ENCODE measurements at regions not wholly inside any gene's neighbourhood (a gene's known extent, or its start where the extent isn't known, plus 50 kb on each side); places are given as distances from the start of the nearest gene placed in this dataset.

- Histone ChIP-seq H3K79me2 (ENCODE audit: insufficient read depth, low read length) (no peaks in the 10 kb centered on the region), H2AFZ (ENCODE audit: low read length) (no peak overlapping the region), H3K4me3 (ENCODE audit: insufficient read depth, low read length) (no peak overlapping the region), H3K27me3 (ENCODE audit: insufficient read depth, low read length) (no peaks in the 10 kb centered on the region), H3K4me1 (ENCODE audit: insufficient read depth, low read length) (no peaks in the 10 kb centered on the region), H3K27ac (ENCODE audit: low read depth, low read length) (no peak overlapping the region), H3K4me2 (ENCODE audit: insufficient read depth, low read length) (no peak overlapping the region), H4K20me1 (ENCODE audit: insufficient read depth, low read length) (no peaks in the 10 kb centered on the region), H3K9me3 (ENCODE audit: low read depth, low read length) (no peaks in the 10 kb centered on the region), H3K36me3 (ENCODE audit: insufficient read depth, low read length) (no peaks in the 10 kb centered on the region)
- TF ChIP-seq CTCF (IDR thresholded peaks at IDR 0.05; ENCODE audit: extremely low read depth, low read depth, low read length), result no peak
- DNase-seq (ENCODE audit: insufficient read length, low spot score, missing footprints), result no peak
These were observed 282.3 kb upstream of the SEMA3C start for GRCh38 chr7:81201188-81201587.

- no peak overlapping the region for H2AFZ ChIP-seq (ENCODE audit: low read length)
- no peak for TF ChIP-seq CTCF (IDR thresholded peaks at IDR 0.05; ENCODE audit: extremely low read depth, low read depth, low read length)
- DNase-seq (ENCODE audit: insufficient read length, low spot score, missing footprints), result no peak
These were observed 279.9 kb upstream of the SEMA3C start for GRCh38 chr7:81198766-81199165.

GRCh38 chr7:81197266-81197665 is 278.4 kb upstream of the SEMA3C start:
- Histone ChIP-seq H3K4me2 (ENCODE audit: insufficient read depth, low read length) (no peak overlapping the region), H3K79me2 (ENCODE audit: insufficient read depth, low read length) (no peaks in the 10 kb centered on the region), H3K36me3 (ENCODE audit: insufficient read depth, low read length) (no peaks in the 10 kb centered on the region), H3K27ac (ENCODE audit: low read depth, low read length) (no peak overlapping the region), H3K4me3 (ENCODE audit: insufficient read depth, low read length) (no peak overlapping the region), H4K20me1 (ENCODE audit: insufficient read depth, low read length) (no peaks in the 10 kb centered on the region), H2AFZ (ENCODE audit: low read length) (no peak overlapping the region), H3K4me1 (ENCODE audit: insufficient read depth, low read length) (no peaks in the 10 kb centered on the region), H3K9me3 (ENCODE audit: low read depth, low read length) (no peaks in the 10 kb centered on the region), H3K27me3 (ENCODE audit: insufficient read depth, low read length) (no peaks in the 10 kb centered on the region)
- no peak for TF ChIP-seq CTCF (IDR thresholded peaks at IDR 0.05; ENCODE audit: extremely low read depth, low read depth, low read length)
- no peak for DNase-seq (ENCODE audit: insufficient read length, low spot score, missing footprints)

More at GRCh38 chr7:81198766-81199165, 279.9 kb upstream of the SEMA3C start:
- Histone ChIP-seq H3K4me1 (ENCODE audit: insufficient read depth, low read length) (no peaks in the 10 kb centered on the region), H4K20me1 (ENCODE audit: insufficient read depth, low read length) (no peaks in the 10 kb centered on the region), H3K36me3 (ENCODE audit: insufficient read depth, low read length) (no peaks in the 10 kb centered on the region), H3K27ac (ENCODE audit: low read depth, low read length) (no peak overlapping the region), H3K79me2 (ENCODE audit: insufficient read depth, low read length) (no peaks in the 10 kb centered on the region), H3K27me3 (ENCODE audit: insufficient read depth, low read length) (no peaks in the 10 kb centered on the region), H3K4me3 (ENCODE audit: insufficient read depth, low read length) (no peak overlapping the region), H3K9me3 (ENCODE audit: low read depth, low read length) (no peaks in the 10 kb centered on the region), H3K4me2 (ENCODE audit: insufficient read depth, low read length) (no peak overlapping the region)

GRCh38 chr7:81195033-81195432 is 276.2 kb upstream of the SEMA3C start:
- Histone ChIP-seq H4K20me1 (ENCODE audit: insufficient read depth, low read length) (no peaks in the 10 kb centered on the region), H3K27me3 (ENCODE audit: insufficient read depth, low read length) (no peaks in the 10 kb centered on the region), H3K79me2 (ENCODE audit: insufficient read depth, low read length) (no peaks in the 10 kb centered on the region), H3K4me2 (ENCODE audit: insufficient read depth, low read length) (no peak overlapping the region), H3K36me3 (ENCODE audit: insufficient read depth, low read length) (no peaks in the 10 kb centered on the region), H3K9me3 (ENCODE audit: low read depth, low read length) (no peaks in the 10 kb centered on the region), H2AFZ (ENCODE audit: low read length) (peak overlapping the region; percentile 40), H3K27ac (ENCODE audit: low read depth, low read length) (no peak overlapping the region), H3K4me1 (ENCODE audit: insufficient read depth, low read length) (peaks cover 9% of the 10 kb centered on the region), H3K4me3 (ENCODE audit: insufficient read depth, low read length) (no peak overlapping the region)
- no peak for TF ChIP-seq CTCF (IDR thresholded peaks at IDR 0.05; ENCODE audit: extremely low read depth, low read depth, low read length)
- DNase-seq (ENCODE audit: insufficient read length, low spot score, missing footprints), result no peak
